ENCODE measurements at regions not wholly inside any gene's neighbourhood (a gene's known extent, or its start where the extent isn't known, plus 50 kb on each side); places are given as distances from the start of the nearest gene placed in this dataset.

DNA sequence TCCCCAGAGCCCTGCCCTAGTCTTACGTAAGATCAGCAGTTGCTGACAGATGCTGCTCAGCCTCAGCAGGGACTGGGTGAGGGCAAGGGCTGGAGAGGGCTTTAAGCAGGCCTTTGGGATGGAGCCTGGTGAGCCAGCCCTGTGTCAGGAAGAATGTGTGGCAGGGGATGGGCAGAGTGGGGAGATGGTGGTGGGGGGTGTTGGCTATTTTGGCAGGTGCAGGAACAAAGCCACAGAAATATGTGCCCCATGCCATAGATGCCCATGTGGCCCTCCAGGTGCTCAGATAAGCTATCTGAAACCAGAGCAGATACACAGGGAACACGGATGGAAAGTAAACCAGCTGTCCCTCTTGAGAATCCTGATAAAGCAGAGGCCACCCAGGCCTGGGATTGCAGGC, 1325.0 kb downstream of the UQCRFS1 start:
- no peak for DNase-seq
- TF ChIP-seq, protein P1, sequence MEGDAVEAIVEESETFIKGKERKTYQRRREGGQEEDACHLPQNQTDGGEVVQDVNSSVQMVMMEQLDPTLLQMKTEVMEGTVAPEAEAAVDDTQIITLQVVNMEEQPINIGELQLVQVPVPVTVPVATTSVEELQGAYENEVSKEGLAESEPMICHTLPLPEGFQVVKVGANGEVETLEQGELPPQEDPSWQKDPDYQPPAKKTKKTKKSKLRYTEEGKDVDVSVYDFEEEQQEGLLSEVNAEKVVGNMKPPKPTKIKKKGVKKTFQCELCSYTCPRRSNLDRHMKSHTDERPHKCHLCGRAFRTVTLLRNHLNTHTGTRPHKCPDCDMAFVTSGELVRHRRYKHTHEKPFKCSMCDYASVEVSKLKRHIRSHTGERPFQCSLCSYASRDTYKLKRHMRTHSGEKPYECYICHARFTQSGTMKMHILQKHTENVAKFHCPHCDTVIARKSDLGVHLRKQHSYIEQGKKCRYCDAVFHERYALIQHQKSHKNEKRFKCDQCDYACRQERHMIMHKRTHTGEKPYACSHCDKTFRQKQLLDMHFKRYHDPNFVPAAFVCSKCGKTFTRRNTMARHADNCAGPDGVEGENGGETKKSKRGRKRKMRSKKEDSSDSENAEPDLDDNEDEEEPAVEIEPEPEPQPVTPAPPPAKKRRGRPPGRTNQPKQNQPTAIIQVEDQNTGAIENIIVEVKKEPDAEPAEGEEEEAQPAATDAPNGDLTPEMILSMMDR (IDR thresholded peaks at IDR 0.05) = no peak
- ATAC-seq = no peak
- Histone ChIP-seq H3K9me3 (peaks cover 0 to 27% of the 10 kb centered on the region in 2 donors), H3K36me3 (no peaks in the 10 kb centered on the region), H3K27me3 (no peaks in the 10 kb centered on the region), H3K4me3 (no peak overlapping the region), H3K27ac (no peak overlapping the region), H3K4me1 (no peaks in the 10 kb centered on the region)
- intact Hi-C loops (cut with DNase I) = no loop called here

DNA sequence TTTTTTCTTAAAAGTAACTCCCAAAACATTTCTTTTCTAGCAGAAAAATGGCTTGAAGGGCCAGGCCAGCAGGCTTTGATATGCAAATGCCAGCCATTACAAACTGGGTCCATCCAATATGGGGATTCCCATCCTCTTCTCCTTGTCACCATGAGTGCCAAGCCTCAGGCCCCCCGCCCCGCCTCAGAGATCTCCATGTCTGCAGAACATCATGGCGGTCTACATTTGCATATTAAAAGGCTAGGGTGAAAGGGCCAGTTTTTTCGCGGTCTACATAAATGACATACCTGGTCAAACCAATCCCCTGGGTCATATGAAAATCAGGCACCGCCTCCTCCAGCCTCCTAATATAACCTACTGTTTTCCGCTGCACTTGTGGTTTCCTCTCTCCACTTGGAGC, 1327.6 kb downstream of the UQCRFS1 start:
- DNase-seq (no peak), ATAC-seq (no peak)
- TF ChIP-seq, protein P1 (IDR thresholded peaks at IDR 0.05) = no peak
- H3K4me1 ChIP-seq = no peaks in the 10 kb centered on the region
- H3K27me3 ChIP-seq = no peaks in the 10 kb centered on the region
- H3K4me3 ChIP-seq = no peak overlapping the region
- H3K27ac ChIP-seq = no peak overlapping the region
- H3K36me3 ChIP-seq = no peaks in the 10 kb centered on the region
- intact Hi-C loops (cut with DNase I) = no loop called here
- peaks cover 0 to 24% of the 10 kb centered on the region in 2 donors for H3K9me3 ChIP-seq

DNA sequence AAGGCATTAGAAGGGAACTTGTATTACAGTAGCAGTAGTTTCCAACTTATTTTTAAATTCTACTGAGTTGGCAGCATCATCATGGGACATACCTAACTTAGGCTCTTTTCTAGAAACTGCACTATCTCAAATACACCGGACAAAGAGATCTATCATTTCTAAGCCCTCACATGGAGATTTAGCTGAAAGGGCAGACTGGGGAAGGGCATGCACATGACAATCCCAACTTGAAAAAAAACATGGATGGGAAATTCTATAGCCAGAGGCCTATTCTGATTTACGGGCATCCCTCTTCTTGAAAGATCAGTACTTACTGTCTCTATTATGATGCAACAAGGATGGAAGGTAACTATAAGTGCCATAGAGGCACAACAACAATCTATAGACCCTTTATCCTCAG, 1328.6 kb downstream of the UQCRFS1 start:
- DNase-seq (no peak), ATAC-seq (no peak)
- TF ChIP-seq, protein P1 (IDR thresholded peaks at IDR 0.05) = no peak
- H3K4me3 ChIP-seq = no peak overlapping the region
- no peak overlapping the region for H3K27ac ChIP-seq
- no peaks in the 10 kb centered on the region for H3K4me1 ChIP-seq
- H3K27me3 ChIP-seq = no peaks in the 10 kb centered on the region
- intact Hi-C loops (cut with DNase I) = no loop called here
- no peaks in the 10 kb centered on the region for H3K36me3 ChIP-seq
- peaks cover 0 to 15% of the 10 kb centered on the region in 2 donors for H3K9me3 ChIP-seq

DNA sequence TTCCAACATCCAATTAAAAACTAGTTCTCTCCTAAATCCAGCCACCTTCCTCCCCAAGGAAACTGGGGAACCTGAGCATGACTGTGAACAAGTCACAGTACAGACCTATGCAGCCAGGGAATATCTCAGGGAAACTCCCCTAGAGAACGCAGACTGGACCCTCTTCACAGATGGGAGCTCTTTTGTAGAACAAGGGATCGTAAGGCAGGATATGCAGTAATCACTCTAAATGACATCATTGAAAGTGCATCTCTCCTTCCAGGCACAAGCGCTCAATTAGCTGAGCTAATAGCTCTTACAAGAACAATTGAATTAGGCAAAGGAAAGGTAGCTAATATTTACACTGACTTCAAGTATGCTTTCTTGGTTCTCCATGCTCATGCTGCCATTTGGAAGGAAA, 1331.7 kb downstream of the UQCRFS1 start:
- Histone ChIP-seq H3K4me1 (no peaks in the 10 kb centered on the region), H3K9me3 (peaks cover 0 to 14% of the 10 kb centered on the region in 2 donors), H3K27me3 (no peaks in the 10 kb centered on the region), H3K27ac (no peak overlapping the region), H3K36me3 (no peaks in the 10 kb centered on the region), H3K4me3 (no peak overlapping the region)
- ATAC-seq = no peak
- TF ChIP-seq, protein P1 (IDR thresholded peaks at IDR 0.05) = no peak
- intact Hi-C loops (cut with DNase I) = no loop called here
- no peak for DNase-seq

DNA sequence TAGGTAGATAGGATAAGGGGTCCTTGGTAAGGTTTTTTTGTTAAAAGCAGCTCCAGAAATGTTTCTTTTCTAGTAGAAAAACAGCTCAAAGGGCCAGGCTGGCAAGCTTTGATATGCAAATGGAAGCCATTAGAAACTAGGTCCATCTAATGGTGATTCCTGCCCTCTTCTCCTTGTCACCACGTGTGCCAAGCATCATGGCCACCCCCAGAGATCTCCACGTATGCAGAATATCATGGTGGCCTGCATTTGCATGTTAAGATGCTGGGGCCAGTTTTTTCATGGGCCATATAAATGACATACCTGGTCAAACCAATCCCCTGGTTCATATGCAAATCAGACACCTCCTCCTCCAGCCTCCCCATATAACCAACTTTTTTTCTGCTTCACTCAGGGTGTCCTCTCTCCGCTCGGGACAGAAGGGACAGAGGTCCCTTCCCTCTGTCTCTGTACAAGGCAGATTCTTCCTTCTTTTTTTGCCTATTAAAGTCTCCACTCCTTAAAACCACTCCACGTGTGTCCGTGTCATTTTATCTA, 1335.9 kb downstream of the UQCRFS1 start:
- peaks cover 0 to 25% of the 10 kb centered on the region in 2 donors for H3K9me3 ChIP-seq
- ATAC-seq = no peak
- H3K27ac ChIP-seq = no peak overlapping the region

More for the DNA sequence above, 1335.9 kb downstream of the UQCRFS1 start:
- TF ChIP-seq, protein P1 (IDR thresholded peaks at IDR 0.05) = no peak
- Histone ChIP-seq H3K4me3 (no peak overlapping the region), H3K36me3 (no peaks in the 10 kb centered on the region), H3K4me1 (no peaks in the 10 kb centered on the region), H3K27me3 (no peaks in the 10 kb centered on the region)
- no peak for DNase-seq
- intact Hi-C loops (cut with DNase I) = no loop called here

Data from left lung (tissue), 4 donors.